DMS 273 (cell line): ENCODE measurements at regions not wholly inside any gene's neighbourhood (a gene's known extent, or its start where the extent isn't known, plus 50 kb on each side); places are given as distances from the start of the nearest gene placed in this dataset.
A peak's percentile ranks its signal among the peaks of the same experiment; 100 is the strongest.

ENCODE experiments used
- DNase-seq: peaks from one replicate; lab custom pipeline; 2025; ENCODE audit not compliant: unreplicated experiment; lab: John Stamatoyannopoulos, UW

DNA sequence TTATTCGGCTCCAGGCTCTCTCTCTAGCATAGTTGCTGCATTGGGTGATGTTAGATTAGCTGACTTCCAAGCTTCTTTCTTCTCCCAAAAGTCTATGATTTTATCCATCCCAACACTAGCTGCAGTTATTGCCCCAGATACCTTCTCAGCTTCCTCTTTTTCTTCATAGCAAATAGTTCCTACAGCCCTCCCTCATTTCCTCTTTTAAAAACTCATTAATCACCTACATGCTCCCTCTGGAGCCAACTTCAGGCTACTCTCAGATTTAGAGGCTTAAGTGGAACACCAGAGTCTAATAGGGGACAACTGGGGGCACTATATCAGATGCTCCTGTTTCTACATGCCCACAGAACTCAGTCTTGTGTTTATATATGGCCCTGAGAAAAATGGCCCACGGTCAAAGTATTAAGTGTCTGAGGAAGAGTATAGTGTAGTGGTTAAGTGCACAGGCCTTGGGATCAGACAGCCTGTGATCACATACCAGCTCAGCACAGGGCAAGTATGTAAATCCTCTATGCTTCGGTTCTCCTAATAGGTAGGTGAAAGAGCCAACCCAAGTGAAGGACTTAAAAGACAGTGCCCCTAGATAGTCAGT is 241.9 kb upstream of the SLC14A2 start:
- DNase-seq = no peak

DNA sequence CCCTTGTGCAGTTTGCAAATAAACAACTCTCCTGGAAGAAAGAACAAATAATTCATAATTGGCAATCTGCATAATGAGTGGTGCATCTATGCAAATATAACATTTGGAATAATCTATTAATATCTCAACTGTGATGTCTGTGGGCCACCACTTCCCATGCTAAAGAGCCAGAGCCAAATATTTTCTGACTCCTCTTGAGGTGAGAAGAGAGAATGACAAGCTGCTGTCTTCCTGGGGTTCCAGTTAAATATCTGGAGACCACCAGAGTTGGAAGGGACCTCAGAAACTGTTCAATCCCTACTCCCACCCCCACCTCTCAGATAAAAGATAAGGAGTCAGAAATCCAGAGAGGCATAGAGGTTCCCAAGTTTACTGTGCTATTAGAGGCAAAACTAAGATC is 241.0 kb upstream of the SLC14A2 start:
- no peak for DNase-seq

DNA sequence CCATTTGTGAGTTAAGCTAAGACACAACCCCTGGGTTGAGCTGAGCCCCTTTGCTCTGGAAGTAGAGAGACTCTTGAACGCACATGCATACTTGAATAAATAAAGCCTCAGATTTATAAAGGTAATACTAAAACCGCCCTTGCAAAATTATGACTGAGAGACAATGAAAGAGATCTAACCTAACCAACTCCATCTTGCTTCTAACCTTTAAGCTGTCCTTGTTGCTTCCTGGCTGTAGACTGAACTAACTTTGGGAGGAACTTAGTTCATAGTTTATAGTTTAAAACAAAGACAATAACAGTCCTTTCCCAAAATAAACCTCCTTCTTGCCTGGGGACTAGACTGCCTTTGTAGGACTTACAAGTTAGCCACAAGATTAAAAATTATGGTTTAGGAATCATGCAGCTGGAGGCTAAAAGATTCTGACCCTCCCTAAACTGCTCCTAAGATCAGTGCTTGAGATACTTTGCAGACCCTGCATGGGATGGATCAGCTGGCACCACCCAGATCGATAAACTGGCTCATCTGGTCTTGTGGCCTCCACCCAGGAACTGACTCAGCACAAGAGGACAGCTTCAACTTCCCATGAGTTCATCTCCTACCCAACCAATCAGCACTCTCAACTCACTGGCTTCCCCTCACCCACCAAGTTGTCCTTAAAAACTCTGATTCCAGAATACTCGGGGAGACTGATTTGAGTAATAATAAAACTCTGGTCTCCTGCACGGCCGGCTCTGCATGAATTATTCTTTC is 240.2 kb upstream of the SLC14A2 start:
- DNase-seq = no peak

DNA sequence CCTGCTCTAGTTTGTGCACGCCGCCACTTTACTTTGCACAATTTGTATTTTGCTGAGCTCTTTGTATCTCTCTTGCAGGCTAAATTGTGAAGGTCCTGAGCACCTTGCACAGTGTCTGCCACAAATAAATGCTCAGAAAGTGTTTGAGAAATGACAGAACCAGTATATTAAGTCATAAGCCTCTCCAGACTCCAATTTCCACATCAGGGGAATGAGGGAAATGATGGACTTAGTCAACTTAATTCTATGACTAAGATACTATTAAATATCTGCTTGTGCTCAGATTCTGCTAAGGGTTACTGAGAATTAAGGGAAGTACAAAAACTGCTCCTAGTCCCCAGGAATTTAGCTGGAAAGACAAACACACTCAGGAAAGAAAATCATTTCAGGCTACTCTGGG is 239.1 kb upstream of the SLC14A2 start:
- DNase-seq = no peak

DNA sequence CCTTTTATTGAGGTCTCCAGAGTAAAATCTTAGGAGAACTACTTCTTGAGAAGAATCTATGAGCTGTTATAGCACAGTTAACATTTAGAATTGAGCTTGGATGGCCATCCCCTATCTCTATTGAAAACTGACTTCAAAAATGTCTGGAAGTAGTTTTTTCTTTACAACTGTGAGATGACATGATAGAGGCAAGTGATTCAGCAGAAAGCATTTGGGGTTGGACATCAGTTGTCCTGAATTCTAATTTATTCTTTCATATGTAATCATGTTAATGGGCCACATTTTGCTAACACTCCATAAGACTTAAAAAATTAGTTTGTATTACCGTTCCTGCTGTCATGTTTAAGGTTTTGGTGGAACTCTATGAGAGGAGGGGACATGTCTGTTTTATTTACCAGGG is 237.0 kb upstream of the SLC14A2 start:
- no peak for DNase-seq

DNA sequence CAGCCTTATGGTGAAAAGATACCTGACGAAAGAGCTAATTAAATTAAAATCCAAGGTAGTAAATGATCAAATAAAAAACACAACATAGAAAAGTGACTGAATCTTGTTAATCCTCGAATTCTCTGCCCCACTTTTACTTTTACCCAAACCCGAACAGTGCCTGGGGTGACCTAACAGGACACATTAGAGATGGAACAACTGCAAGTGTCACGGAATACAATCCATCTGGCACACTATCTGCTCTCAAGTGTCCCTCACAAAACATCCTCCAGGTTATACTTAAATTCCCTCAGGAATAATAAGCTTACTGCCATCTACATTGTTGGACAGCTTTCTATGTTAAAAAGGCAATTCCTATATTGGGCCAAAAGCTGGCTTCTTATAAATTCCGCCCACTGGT is 236.3 kb upstream of the SLC14A2 start:
- DNase-seq = no peak

DNA sequence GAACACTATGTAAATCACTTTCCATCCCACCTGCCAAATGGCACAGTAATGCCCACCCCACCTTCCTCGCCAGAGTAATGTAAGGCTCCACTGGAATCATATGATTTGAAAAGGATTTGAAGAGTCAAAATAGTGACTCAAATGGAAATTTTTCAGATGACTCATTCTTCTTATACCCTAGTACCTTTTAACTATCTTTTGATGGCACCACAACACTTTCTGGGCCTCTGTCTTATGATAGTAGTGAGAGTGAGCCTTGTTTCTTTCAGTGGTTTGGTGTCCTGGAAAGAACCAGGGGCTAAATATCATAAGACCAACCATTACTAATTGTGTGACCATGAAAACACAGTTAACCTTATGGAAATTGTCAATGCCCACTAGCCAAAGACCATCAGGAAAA is 235.4 kb upstream of the SLC14A2 start:
- DNase-seq = no peak

DNA sequence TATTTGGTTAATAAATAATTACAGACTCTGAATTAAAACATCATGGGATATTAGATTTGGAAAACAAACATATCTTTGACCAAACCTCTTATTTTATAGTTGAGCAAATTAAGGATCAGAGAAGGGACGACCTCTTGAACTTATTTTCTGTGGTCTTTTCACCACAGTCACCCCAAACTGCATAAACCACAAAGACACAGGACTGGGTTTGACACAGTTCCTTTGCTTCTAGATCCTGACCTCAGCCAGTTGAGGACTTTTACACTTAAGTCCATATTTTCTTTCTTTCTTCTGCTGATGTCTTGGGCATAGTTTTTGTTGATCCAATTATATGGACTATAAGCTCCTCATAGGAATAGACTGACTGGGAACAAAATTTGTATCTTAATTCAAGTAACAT is 234.0 kb upstream of the SLC14A2 start:
- DNase-seq = no peak

DNA sequence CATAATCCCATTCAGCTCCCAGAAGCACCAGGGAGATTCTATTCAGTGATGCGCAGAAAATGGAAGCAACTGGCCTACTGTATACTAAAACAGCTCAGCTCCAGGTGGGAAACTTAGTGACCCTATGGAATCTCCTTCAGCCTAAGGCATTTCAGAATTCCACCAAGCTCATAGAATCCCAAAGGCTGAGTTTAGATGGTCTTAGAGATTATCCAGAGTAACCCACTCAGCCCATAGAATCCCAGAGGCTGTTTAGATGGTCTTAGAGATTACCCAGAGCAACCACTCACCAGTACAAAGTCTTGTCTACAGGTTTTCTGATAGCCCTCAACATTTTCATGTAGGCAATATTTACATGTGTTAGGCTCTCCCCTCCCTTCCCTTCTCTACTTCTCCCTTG is 232.0 kb upstream of the SLC14A2 start:
- no peak for DNase-seq

DNA sequence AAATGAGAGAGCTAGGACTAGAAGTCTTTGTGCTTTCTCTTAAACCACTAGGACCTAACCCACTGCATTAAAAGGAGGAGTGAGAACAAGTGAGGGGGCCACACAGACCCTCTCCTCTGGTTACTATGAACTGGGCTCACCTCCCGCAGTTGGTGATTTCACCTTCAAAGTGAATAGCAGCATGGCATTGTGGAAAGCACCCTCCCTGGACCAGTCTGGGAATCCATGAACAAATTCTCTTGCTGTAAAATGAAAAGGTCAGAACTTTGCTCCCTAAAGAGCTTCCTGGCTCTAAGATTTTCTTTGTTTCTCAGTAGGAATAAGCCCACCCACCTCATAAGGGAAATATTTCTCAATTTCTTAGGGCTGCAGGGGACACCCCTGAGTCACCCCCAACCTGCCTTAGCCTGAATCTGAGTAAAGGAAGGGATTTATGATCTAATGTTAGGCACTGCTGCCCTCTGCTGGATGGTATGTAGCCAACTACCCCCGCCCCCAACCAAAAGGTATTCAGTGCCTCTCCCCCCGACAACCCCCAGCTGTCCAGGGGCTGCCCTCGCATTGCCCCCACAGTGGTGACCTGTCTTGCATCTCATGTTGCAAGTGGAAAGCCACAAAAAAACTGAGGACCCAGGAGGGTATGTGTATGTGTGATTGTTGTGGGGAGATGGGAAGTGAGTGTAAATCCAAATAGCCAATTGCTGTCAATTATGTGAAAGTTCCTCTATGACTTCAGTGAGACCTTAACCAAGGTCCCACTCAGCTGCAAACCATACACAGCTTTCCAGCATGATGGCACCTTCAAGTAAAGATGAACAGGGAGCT is 230.9 kb upstream of the SLC14A2 start:
- peak; percentile 82 for DNase-seq

DNA sequence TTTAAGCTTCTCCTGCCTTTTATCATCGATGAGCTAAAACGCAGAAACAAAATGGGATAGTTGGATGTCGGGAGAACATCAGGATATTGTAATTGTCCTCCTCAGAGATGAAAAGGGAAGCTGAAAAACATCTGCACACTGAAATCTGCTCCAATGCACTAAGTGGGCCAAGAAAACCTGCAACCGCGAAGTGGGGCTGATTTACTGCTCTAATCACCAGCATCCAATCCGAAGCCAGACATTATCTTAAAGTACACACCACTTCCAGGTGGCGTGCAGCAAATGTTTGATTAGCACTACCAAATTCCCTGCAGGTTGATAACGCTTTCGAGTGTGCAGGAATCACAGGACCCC is 230.3 kb upstream of the SLC14A2 start:
- no peak for DNase-seq

DNA sequence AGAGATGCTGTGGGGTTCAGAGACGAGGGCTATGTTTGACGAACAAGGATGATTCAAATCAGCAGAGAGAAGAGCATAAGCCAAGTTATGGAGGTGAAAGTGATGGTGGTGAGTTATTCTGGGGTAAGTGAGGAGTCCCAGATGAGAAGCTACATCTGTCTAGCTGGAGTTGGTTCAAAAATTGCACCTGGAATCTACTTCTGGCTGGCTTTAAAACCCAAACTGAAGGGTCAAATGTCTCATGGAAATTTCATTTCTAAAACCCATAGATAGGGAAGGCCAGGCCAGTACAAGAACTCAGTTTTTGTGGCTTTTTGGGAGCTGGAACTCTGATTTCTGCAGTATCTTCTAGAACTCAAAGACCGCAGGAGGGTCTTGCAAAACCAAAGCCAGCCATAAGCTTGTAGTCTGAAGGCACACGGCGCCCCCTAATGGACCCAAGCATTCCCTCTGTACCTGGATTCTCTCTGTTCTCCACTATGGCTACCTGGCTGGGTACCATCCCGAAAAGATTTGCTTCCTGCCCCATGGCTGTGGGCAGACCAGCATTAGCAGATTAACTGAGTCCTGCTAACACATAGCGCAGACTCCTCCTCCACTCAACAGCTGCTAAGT is 229.1 kb upstream of the SLC14A2 start:
- DNase-seq = peak; percentile 73

DNA sequence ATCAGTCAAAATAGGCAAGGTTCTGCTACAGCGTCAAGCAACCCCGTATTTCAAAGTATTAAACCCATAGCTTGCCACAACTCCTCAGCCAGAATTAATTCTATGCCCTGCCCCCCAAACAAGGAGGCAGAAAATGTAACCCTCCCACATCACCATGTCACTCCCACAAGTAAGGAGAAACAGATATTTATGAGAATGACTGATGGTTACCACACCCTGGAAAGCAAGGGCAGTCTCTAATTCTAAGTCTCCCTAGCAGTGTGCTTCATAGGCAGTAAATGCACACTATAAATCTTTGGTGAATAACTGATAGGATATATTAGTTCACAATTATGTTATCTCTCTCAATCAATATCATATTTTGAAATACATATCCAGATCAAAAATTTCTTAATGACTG is 228.0 kb upstream of the SLC14A2 start:
- DNase-seq = no peak

DNA sequence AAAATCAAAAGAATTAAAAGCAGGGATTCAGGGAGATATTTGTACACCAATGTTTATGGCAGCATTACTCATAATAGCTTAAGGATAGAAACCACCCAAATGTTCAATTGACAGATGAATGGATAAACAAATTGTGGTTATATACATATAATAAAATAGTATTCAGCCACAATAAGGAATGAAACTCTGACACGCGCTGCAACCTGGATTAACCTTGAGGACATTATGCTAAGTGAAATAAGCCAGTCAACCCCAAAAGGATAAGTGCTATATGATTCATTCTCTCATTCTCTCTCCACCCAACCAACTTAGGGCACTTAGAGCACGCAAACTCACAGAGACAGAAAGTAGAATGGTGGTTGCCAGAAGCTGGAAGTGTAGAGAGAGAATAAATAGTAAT is 216.8 kb upstream of the SLC14A2 start:
- no peak for DNase-seq

DNA sequence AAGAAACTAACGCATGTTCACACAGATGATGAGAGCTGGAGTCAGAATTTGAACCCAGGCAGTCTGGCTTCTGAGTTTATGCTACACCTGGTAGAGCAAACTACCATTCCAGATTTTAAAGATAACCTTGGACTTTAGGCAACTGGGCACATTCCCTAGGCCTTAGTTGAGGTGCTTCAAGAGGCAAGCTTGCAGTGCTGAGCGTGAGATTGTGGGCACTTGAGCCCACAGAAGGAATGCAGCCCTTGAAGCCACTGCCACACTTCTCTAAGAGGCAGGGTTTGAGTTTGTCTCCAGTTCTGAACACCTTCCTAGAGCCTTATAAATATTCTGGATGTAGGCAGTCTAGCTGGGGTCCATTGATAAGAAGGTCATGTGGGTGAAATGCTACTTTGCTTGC is 216.1 kb upstream of the SLC14A2 start:
- DNase-seq = no peak

DNA sequence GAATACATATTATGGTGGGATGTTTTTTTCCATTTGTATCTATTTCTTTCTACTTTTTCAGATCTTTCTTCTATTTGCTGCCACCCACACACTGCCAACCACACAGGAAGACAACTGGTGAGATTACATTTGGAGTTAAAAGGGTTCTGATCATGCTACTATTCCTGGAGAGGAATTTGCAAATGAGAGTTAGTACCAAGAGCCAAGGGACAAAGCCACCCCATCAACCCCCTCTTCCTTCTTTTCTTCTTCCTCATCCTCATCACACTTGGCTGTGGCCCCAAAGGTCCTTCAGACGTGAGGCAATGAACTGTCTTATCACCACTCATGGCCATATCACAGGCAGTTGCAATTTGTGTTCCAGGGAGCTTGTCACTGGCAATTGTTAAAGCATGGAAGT is 215.6 kb upstream of the SLC14A2 start:
- DNase-seq = no peak

DNA sequence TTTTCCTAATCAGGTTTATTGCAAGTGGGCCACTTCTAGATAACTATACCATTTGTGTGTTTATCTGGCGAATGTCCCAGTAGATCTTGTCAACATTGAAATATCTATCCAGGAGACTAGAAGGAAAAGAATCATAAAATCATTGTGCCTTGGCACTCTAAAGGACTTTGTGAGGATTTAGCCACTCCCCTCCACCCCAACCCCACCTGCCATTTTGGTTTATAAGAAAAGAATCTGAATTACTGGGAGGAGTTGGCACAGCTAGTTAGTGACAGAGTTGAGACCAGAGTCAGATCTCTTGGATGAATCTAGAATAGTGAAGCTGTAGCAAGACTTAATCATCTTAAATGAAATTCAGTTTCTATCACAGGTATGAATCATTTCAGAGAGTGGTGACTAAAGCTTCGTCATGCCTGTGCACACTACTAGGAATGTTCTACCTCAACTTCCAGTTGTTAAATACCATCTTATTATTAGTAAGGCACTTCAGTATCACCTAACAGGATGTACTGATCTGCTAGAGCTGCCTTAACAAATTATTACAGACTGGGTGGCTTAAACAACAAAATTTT is 212.7 kb upstream of the SLC14A2 start:
- DNase-seq = no peak

DNA sequence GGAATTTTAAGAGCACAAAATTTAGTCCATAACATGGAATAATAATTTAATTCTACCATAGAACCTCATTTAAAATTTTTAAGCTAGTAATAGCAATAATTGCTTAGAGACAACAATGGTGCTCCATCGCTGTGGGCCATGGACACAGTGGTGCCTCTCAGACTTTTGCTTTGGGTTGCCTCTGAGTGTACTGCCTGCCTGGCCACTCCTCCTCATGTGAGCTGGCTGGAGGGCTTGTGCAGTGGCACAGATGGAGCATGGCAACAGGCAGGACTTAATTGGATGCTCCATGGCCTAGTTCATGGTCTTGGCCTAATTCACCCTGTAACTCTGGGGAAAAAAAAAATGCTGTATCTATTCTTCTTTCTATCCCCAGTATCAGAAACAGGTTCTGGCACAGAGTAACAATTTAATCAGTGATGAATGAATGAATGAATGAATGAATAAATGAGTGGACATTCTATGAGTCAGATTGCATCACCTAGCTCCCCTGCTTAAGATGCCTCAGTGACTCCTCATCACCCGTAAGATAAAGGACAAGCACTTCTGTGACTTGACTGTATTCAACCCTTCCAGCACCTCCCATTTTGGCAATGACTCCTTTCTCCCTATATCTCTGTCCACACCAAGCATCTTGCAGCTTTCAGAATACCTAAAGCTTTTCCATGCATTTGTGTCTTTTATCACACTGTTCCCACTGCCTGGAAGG is 211.8 kb upstream of the SLC14A2 start:
- no peak for DNase-seq

DNA sequence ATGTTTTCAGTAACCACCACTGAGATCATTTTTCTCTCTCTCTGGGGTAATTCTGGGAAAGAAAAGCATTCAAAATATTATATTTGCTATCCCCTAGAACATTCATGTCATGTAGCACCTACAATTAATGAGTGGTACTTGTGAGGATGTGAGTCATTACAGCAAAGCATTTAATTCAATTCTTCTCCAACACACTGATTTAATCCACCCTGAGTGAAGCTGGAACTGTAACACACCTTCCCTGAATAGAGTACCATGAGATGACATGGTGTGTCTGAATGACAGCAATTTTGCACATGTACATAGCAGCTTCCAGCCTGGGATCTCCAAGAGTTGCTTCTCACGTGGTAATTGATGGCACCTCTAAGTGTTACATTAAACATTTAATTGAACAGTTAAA is 207.1 kb upstream of the SLC14A2 start:
- DNase-seq = no peak

DNA sequence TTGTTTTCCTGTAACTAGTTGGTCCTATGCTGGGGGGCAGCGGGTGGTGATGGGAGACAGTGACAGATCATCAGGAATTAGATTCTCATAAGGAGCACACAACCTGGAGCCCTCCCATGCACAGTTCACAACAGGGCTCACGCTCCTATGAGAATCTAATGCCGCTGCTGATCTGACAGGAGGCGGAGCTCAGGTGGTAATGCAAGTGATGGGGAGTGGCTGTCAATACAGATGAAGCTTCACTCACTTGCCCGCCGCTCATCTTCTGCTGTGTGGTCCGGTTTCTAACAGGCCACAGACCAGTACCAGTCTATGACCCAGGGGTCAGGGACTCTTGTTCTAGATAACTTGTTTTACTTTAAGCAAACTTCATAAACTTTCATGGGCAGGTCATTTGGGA is 205.3 kb upstream of the SLC14A2 start:
- no peak for DNase-seq

DNA sequence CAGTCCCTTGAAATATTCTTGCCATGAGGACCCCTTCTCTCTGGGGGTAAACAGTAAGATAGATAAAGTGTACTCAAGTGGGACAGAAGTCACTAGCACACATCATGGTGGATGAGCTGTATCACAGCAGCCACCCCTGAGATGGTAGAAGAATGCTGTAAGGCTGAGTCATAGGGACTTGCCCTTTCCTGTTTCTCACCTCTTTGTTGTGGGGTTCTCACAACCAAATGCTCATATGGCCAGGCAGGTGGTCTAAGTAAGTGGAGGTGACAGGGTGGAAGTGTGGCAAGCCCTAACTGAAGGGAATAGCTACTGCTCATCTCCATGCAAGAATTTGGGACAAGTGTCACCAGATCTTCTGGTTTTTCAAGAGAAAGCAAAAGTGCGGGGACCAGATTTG is 202.7 kb upstream of the SLC14A2 start:
- no peak for DNase-seq
